GM19438 (cell line): ENCODE measurements at regions not wholly inside any gene's neighbourhood (a gene's known extent, or its start where the extent isn't known, plus 50 kb on each side); places are given as distances from the start of the nearest gene placed in this dataset.

ENCODE experiments used
- ATAC-seq: cut with Tn5 transposase; IDR thresholded peaks from one replicate; pipeline ENCODE4 v1.9.1; 2021; ENCODE audit warnings: low read depth; ENCODE audit not compliant: unreplicated experiment

- no peak for ATAC-seq
These were observed 637.2 kb downstream of the INHBA start for GRCh38 chr7:41065663-41066062.

DNA sequence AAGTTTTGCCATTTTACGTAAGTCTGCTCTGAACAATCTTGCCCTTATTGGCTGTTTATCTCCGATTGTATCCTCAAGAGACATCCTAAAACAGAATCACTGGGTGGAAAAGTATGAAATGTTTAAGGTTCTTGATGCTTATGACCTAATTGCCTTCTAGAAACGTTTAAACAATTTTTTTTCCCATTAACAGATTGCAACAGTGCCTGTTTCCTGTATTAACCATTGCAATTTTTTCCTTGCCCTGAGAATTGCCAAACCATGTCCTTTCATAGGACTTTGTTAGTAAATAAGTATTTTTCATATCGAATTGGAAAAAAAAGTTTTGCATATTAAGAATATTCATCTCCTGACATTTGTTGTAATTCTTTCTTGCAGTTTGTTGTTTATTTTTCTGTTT is 639.8 kb downstream of the INHBA start:
- no peak for ATAC-seq

GRCh38 chr7:41060796-41061195 is 642.1 kb downstream of the INHBA start:
- no peak for ATAC-seq

DNA sequence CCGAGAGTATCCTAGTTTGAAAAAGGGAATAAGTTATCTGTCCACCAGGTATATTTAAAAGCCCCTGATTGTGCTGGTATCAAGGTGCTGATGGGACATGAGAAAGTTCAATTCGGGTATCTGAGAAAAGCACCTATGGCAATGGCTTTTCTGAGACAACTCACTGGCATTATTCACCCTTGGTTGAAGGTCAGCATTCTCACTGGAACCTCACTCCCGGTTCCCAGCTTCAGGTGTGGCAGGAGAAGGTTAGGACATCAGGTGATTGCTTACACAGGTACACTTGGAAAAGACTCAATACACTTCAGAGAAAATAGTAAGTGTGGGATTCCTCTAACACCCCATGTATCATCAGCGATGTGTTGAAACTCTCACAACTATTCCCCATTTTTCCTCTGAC is 643.1 kb downstream of the INHBA start:
- ATAC-seq, result no peak

DNA sequence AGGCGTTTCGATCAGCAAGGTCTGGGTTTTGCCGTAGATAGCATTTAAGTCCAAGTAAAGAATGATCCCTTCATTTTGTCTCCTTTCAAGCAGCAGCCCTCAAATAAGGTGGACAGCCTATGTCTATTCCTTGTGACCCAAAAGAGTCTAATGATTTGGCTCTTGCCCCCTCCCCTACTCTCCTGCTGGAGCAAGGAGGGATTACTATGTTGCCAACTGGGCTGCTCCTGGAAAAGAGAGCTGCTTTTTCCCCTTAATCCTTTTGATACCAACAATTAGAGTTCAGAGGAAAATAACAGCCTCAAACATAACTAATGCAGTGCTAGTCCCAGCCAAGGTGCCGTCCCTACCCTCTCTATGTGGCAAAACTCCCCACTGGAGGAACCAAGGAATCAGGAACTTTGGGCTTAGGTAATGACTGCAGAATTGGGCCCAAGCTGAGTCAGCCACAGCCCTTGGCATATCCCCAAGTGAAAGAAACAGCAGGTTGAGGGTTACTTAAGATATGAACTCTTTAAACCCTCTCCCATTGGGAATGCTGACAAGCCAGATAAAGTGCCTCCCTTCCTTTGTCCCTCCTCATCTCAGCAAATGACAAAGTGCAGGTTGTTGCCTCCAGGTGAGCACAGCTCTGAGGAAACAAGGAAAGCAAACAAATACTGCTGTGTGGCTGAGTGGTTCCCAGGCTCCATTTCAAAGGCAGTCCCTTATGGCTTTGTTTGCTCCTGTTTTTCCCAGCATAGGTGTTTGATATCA is 643.7 kb downstream of the INHBA start:
- ATAC-seq, result no peak

GRCh38 chr7:41054960-41055661 is 647.8 kb downstream of the INHBA start:
- ATAC-seq, result no peak

GRCh38 chr7:41053820-41054219 is 649.1 kb downstream of the INHBA start:
- ATAC-seq, result no peak

DNA sequence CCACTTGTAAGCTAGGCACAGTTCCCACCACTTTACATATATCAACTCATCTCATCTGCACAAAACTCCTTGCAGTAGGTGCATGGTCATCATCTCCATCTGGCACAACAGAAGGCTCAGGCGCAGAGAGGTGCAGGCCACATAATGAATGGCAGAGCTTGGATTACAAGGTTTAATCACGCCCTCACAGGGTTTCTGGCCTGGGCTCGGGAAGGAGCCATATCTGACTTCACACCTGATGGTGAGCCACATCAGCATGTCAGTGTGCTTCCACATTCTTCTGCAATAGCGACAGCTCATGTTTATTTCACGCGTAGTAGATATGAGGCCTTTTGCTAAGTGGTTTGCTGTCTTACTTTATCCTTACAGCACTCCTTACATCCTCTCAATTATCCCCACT is 650.2 kb downstream of the INHBA start:
- no peak for ATAC-seq

- no peak for ATAC-seq
These were observed 650.7 kb downstream of the INHBA start for GRCh38 chr7:41052201-41052600.

DNA sequence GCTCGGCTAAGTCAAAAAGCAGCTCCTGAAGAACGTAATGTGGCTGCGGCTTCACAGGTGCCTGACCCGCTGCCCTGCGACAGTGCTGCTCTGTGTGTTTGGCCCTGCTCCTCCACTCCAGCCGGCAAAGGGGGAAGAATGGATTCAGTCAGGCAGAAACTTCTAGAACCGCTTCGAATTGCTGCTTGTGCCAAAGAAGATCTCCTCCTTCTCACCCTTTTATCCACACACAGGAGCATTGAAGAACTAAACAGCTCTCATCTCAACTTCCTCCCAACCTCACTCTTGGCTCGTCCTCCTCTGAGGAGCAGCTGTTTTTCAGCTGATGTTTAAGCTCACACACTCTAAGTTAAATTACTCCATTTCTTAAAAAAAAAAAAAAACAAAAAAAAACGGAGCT is 651.4 kb downstream of the INHBA start:
- no peak for ATAC-seq

- no peak for ATAC-seq
These were observed 651.8 kb downstream of the INHBA start for GRCh38 chr7:41051062-41051461.

- ATAC-seq, result no peak
These were observed 654.1 kb downstream of the INHBA start for GRCh38 chr7:41048771-41049170.

DNA sequence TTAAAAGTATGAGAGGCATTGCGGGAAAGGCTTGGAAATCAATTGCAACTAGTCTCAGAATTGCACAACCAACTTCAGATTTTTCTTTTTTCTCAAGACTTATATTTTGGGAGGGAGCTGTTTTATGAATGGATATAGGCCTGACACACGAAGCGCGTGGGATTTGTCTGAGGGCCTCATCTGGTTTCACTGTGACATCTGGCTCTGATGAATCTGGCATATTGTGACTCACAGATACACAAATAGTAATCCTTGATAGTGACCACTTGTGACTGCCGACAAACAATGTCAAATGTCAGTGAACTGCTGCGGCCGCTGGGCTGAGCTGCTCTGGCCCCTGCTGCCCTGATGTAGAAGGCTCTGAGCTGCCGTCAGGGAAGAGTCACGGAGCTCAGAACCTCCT is 655.1 kb downstream of the INHBA start:
- no peak for ATAC-seq

DNA sequence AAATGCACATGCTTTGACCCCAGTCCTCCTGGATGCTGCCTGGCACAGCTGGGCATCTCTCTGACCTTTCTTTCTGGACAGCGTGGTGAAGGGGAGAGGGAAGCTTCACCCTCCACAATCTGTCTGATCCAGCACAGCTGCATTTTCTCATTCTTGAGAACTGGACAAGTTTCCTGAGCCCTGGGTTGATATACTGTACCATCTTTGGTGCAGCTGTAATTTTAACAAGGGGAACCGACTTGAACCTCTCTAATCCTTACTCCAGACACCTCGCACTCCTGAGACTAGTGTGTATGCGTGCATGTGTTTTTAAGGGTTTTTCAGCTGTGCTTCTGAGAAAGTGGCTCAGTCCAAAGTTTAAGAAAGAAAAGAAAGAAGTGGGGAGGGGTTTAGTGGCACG is 655.7 kb downstream of the INHBA start:
- no peak for ATAC-seq

DNA sequence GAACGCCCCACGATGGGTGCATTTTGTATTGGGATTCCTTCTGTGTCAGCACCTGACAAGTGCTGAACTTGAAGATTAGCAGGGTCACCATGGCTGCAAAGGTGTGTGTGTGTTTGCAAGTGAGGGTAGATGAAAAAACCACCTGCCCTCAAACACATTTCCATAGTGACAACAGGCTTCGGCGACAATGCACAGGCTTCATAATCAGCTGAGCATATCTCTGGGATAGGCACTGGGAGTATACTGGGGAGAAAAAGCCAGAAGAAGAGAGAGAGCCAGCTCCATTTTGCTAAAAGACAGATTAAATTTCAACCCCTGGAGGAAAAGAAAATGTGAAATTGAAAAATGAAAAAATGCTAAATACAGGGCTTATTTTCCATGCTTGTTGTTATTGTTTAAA is 656.1 kb downstream of the INHBA start:
- no peak for ATAC-seq

DNA sequence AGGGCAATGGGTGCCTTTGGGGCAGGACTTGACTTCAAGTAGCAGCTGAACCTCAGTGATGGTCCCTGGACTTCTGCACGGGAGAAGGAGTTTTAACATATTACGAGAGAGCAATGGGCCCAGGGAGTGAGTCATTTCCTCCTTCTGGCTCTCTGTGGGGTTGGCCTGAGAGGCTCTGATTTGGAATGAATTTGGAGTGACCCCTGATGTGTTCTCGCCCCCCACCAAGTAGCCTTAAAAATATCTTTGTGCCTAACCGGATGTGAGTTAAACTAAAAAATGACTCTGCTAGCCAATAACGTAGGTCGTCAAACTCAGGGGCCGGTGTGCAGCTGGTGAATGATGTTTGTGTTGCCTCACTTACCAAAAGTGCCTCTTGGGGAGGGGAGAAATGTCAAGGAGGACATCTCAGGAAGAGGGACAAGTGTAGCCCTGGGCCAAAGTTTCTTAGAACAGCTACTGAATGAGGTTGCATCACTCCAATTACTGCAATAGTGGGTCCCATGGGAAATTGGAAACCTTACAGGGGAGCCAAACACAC is 656.6 kb downstream of the INHBA start:
- no peak for ATAC-seq

DNA sequence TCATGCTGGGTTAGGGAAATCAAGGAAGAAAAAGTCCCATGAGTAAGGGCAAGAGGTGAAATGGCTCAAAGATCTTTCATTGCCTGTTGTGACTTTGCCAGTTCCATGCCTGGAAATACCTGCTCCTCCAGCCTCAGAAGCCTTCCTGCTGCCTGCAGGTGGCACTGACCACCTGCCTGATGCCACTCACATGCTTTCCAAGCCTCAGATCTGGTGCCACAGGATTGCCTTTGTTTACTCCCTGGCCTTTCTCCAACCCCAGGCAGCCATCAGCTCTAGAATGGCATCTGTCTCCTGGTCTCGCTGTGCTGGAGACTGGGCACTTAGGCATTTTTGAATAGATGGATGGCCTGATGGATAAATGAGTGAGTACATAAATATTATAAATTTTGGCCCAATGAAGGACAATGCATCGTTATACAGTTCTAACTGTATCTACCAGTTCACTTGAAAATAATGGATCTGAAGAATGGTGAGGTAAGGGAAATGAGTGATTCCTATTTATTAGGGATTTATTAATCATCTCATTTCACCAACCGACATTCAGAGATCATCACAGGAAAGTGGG is 657.2 kb downstream of the INHBA start:
- ATAC-seq, result no peak

GRCh38 chr7:41039981-41040380 is 662.9 kb downstream of the INHBA start:
- ATAC-seq, result no peak

DNA sequence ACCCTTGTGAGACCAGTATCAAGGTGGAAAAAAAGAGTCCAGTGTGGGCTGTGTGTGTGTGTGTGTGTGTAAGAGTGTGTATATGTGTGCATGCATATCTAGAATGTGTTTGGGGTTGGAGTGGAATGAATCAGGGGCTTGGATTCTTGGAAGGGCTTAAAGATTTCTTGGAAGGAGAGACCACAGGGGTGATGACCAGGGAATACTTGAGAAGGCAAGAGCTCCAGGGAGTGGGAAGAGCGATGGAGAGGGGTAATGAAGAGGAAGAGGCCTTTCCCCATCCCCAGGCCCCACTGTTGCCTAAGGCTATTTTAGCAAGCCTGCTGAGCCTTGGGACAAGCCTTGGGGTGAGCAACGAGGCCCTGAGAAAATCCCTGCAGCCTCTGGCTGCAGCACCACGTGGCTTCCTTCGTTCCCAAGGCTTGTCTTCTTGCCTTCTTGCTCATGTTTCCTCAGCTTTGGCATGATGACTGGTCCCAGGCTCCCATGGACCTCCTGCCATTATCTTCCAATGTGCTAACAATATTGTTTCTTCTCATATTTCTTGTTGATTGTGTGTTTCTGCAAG is 663.4 kb downstream of the INHBA start:
- no peak for ATAC-seq

GRCh38 chr7:41038211-41038610 is 664.7 kb downstream of the INHBA start:
- no peak for ATAC-seq

DNA sequence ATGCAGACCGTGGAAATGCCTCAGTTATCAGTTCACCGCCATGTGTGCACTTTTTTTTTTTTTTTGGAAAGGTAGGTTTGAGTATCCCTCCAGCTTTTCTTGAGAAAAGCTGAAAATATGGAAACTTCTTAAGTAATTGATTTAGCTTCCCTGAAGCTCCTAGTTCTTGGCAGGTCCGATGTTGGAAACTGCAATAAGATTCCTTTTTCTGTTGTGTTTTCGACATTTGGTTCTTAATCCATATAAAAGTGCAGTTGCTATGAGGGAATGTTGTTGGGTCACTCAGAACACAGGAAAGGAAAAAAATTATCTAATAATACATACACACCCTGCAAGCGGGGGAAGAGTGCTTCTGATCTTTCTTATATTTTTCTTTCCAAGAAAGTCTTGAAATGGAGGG is 665.2 kb downstream of the INHBA start:
- no peak for ATAC-seq
